ENCODE measurements at regions not wholly inside any gene's neighbourhood (a gene's known extent, or its start where the extent isn't known, plus 50 kb on each side); places are given as distances from the start of the nearest gene placed in this dataset.

- no peak for DNase-seq
Observed at GRCh38 chr11:26126741-26127140, 205.2 kb upstream of the ANO3 start.

DNA sequence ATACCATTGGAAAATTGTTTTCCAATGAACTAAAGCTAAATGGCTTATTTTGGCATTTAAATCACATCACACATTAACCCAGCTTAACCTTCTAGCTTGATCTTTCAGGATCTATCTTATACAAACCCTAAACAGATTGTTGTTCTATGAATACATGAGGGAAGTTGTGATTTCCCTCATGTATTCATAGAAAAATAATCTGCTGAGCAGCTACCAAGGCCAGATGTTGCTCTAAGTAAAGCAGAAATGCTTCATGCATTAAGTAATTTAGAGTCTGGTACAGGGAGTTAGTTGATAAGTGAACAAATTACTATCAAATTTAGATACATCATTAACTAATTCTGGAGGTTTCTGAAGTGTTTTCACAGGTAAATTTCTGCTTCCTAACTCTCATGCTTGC is 204.6 kb upstream of the ANO3 start:
- no peak for DNase-seq

DNA sequence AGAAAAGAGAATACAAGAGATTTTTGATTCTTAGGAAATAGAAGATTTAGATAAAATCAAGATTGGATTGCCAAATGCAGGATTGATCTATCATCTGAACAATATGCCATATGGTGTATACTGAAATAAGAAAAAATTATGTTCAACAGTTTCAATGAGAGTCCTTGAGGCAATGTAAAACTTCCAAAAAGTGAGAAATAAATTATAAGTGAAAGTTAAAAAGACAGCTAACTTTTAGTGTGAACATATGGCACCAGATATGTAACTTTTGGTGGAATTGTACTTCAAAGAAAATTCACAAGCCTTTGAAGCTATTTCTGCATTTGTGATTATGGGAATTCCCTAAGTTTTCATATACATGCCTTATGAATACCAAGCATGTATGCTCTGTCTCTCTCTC is 200.5 kb upstream of the ANO3 start:
- DNase-seq = no peak

DNA sequence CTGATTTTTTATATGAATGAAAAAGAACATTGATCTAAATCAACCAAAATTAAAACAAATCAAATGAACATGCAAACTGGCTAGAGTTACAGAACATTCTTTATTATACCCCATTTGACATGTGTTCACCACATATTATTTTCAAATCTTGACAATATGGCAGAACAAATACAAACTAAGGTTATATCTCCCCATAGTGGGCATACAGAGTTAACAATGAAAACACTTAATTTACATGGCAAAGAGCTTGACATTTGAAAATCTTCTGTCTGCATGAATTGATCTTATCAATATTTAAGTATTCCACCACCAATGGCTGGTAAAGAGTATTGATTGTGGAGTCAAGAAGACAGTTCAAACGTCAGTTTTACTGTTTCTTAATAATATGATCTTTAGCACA is 197.9 kb upstream of the ANO3 start:
- DNase-seq = no peak

DNA sequence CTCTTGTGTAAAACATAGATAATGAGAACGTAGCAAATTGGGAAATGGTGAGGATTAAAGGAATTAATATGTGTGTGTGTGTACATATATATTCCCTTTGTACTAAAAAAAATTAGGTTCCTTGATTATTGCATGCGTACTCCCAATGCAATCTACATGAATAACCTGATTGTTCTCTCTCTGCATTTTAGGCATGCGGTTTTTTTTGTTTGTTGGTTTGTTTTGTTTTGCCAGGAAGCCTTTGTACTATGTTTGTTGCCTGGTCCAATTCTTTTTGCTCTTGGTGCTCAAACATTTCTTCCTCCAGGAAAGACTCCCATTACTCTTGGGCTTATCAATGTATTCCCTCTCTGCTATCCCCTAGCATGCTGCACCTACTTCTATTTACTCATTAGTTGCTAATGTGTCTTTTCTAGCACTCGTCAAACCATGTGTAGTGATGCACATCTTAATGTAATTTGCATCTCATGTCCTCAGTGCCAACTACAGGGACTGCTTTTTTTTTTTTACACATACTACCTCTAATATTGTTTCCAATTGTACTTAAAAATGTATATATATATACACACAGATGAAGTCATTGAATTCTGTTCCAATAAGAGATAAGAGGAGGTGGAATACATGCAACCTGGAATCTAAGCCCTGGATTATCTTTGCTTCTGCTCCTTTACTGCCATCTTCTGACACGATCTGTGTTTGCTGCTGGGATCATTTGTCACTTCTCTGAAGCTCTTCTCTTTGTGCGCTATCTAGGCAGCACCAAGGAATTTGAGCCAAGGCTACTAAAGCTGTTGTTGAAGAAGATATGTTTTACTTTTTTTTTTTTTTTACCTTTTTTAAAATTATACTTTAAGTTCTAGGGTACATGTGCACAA is 197.2 kb upstream of the ANO3 start:
- peak; percentile 50 for DNase-seq

- no peak for DNase-seq
Observed at GRCh38 chr11:26137651-26138050, 194.3 kb upstream of the ANO3 start.

DNA sequence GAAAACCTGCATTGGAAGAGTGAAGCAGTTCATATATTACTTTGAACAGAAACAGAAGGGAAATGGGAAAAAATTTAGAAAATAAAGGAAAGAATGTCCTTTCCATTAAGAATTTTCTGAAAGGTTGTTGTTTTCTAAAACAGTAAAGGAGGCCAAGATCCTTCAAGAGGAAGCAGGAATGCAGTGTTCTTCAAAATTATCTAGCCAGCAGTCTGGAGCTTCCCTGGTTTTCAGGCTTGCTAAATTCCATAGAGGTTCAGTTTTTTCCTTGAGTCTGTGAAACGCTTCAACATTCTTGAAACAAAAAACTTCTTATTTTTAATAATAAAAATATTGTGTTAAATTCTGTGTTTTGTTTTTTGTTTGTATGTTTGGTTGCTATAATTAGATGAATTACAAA is 189.0 kb upstream of the ANO3 start:
- DNase-seq = no peak

- DNase-seq = no peak
Observed at GRCh38 chr11:26143566-26144290, 188.2 kb upstream of the ANO3 start.

- no peak for DNase-seq
Observed at GRCh38 chr11:26144291-26144690, 187.6 kb upstream of the ANO3 start.

- DNase-seq = no peak
Observed at GRCh38 chr11:26144911-26145310, 187.0 kb upstream of the ANO3 start.

- DNase-seq = no peak
Observed at GRCh38 chr11:26149585-26149984, 182.3 kb upstream of the ANO3 start.

- peak; percentile 52 for DNase-seq
Observed at GRCh38 chr11:26150031-26150430, 181.9 kb upstream of the ANO3 start.

GRCh38 chr11:26158251-26158650 is 173.7 kb upstream of the ANO3 start:
- DNase-seq = no peak

GRCh38 chr11:26162291-26162690 is 169.6 kb upstream of the ANO3 start:
- DNase-seq = no peak

DNA sequence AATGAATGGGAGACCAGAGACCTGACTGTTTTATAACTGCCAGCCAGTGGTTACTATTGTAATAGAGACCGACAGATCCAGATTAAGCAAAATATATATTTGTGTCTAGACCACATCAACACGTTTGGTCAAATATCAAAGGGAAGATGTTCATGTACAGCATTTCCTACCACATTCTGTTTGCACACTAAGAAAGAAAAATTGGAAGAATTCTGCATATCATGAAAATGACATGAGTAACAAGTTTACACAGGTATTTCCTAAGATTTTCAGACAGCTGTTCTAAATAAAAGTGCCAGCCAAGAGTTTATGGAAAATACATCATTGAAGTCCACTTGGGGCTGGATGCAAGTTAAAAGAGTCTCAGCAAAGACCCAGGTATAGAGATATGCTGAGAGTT is 145.5 kb upstream of the ANO3 start:
- no peak for DNase-seq

GRCh38 chr11:26187639-26188038 is 144.3 kb upstream of the ANO3 start:
- no peak for DNase-seq

DNA sequence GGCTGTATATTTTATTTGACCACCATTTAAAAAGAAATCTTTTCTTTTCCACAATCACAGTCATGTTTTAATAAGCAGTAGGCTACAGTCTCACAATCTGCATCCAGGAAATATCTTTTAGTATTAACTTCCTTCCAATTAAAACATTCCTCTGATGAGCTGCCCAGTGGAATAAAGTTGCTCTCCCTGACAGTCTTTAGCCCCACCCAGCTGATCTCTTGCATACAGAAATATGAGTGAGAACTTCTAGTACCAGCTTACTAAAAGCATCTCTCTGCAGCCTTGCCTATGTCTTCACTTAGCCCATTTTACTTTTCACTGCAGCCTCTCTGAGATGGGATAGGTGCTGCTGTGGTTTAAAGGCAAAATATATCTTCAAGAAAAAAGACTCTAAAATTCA is 143.4 kb upstream of the ANO3 start:
- no peak for DNase-seq

DNA sequence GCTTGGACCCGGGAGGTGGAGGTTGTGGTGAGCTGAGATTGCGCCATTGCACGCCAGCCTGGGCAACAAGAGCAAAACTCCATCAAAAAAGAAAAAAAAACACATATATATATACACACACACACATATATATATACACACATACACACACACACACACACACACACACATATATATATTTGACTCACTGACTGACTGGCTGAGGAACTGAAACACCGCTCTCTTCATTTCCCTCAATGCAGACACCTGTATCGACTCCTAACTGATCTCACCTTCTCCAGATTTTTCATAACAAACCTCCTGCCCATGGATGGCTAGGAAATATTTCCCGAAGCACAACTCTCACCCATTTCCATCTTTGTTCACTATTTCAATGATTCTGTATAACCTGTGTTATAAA is 140.7 kb upstream of the ANO3 start:
- DNase-seq = no peak

DNA sequence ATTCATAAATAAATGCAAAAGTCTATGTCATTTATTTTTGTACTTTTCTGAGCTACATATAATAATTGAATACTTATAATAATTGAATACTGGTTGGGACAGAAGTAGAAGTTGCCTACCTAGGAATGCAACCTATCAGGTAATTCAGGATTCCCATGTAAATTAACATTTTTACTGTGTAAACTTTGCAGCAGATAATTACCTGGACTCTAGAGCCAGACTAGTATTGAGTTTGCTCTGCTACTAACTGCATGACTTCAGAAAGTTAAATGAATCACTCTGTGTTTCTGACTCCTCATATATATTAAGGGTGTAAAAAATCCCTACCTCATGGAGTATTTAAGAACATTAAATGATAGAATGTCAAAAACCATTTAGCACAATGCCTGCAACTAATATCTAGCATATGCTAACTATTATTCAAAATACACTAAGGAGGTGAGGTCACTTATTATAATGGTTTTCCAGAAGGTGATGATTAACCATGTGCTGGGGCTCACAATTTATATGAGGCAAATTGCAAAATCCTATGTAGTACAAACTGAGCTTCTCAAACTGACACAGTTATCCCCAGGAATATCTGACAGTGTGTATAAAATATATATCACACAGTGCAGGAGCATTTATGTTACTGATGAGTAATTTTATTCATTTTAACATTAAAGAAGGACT is 138.1 kb upstream of the ANO3 start:
- no peak for DNase-seq

DNA sequence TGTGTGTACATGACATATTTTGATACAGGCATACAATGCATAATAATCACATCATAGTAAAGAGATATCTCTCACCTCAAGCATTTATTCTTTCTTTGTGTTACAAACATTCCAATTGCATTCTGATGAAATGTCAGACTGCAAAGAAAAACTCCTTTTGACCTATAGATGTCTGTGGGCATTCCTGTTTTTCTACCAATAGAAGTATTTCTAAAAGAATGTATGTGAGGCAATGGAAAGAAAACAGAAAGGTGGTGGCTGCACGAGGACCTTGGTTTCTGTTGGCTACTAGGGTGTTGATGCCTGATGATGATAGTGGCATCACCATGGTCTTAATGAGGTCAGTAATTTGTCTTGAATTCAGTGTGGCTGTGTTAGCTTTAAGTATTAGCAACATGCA is 137.0 kb upstream of the ANO3 start:
- DNase-seq = no peak

DNA sequence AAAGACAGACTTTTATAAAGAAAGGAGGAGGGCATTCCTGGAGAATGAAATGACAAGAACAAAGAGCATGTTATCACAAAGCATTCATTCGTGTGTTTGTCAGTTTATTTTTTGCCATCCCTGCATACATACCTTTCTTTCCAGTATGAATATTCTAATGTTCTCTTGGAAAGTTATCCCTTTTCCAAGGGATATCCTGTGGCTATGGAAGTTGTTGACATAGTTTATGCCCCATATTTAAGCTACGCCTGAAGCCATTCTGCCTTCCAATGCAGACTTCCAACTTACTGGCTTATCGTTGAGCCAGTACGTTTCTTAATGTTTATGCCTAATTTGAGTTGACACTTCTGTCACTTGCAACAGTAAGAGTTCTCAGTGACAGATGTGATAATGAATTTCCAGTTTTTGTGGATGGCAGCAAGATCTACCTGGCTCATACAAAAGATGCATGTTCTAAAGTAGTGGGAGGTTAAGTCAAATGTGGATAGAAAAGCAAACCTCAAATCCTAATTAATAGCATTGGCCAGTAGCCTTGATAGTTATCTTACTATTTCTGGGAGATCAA is 133.3 kb upstream of the ANO3 start:
- DNase-seq = no peak

- DNase-seq = no peak
Observed at GRCh38 chr11:26199331-26200095, 132.4 kb upstream of the ANO3 start.

GRCh38 chr11:26201411-26201810 is 130.5 kb upstream of the ANO3 start:
- no peak for DNase-seq

Data from NCI-H2171 treated with DMSO at 0.1 percent for 48 hours (cell line).